Upper lobe of right lung (tissue), 1 donor: ENCODE measurements at regions not wholly inside any gene's neighbourhood (a gene's known extent, or its start where the extent isn't known, plus 50 kb on each side); places are given as distances from the start of the nearest gene placed in this dataset.
A peak's percentile ranks its signal among the peaks of the same experiment; 100 is the strongest.
"Not testable (repeated sequence)": the region's sequence is repeated elsewhere in the genome, so short reads cannot be mapped to it uniquely, and the experiment has no call there.

Source experiments
- ATAC-seq: fragments of 200-7000 bp; cut with Tn5 transposase; one replicate; pipeline ENCODE4 v1.9.1; 2020; ENCODE audit warnings: mild to moderate bottlenecking, moderate library complexity
- DNase-seq: peaks from one replicate; pipeline ENCODE4 v3.0.0-alpha.2; 2020
- H3K27ac ChIP-seq: fragments of 200-600 bp; one replicate; pipeline ENCODE4 v1.8.0; 2022
- H3K27me3 ChIP-seq: fragments of 200-600 bp; one replicate; pipeline ENCODE4 v1.8.0; 2022; ENCODE audit warnings: mild to moderate bottlenecking
- H3K36me3 ChIP-seq: fragments of 200-600 bp; one replicate; pipeline ENCODE4 v1.8.0; 2022
- H3K4me1 ChIP-seq: fragments of 200-600 bp; one replicate; pipeline ENCODE4 v1.8.0; 2022
- H3K4me3 ChIP-seq: fragments of 200-600 bp; one replicate; pipeline ENCODE4 v1.8.0; 2022; ENCODE audit warnings: mild to moderate bottlenecking
- H3K9me3 ChIP-seq: fragments of 200-600 bp; one replicate; pipeline ENCODE4 v1.8.0; 2022
- CTCF ChIP-seq: fragments of 200-600 bp; IDR thresholded peaks from one replicate; pipeline ENCODE4 v1.8.0; 2022; ENCODE audit warnings: antibody characterized with exemption
- intact Hi-C: fragments of 100-400 bp; cut with DNase I; formaldehyde crosslinking; loops from one replicate; pipeline ENCODE4 v1.11.0; 2022
- donor health status: DM: no; HTN: yes; CAD: no; lungs with severe emphysema.

DNA sequence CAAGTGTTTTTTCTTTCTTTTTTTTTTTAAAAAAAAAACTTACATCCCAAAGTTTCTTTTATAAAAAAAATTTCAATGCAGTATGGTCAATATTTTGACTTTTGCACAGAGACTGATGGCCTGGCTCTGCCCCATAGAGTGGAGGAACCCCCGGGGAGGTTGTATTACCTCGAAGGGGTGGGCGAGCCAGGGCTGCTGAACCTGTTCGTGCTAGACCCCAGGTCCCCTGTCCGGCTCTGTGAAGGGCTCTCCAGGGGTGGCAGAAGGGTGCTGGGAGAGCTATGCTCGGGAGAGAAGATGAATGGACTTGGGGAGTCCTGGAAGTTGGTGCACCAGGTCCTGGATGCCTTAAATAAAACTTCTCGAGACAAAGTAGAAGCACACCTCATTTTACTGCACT lies 446.4 kb upstream of the KLF6 start:
- TF ChIP-seq CTCF, result no peak
- H3K9me3 ChIP-seq, result no peaks in the 10 kb centered on the region
- no peak overlapping the region for H3K4me3 ChIP-seq
- ATAC-seq (no peak), DNase-seq (no peak)
- no peaks in the 10 kb centered on the region for H3K4me1 ChIP-seq
- H3K36me3 ChIP-seq, result no peaks in the 10 kb centered on the region
- intact Hi-C loops, result no loop called here
- H3K27ac ChIP-seq, result no peak overlapping the region
- no peaks in the 10 kb centered on the region for H3K27me3 ChIP-seq

DNA sequence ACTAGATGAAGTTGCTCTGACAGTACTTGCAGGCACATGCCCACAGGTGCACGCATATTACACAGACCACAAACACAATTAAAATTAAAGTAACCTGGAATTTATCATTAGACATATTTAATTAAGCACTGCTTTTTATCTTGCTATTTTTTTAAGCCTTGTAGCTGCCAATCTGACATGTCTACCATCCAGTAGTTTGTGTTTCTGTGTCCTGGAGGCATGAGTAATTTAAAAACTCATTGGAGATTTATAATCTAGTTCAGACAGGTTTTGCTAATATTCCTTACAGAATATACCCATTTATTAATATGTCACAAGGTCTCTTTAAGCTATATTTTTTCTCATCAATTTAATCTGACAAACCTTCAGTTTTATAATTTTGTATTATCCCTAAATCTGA lies 445.0 kb upstream of the KLF6 start:
- no peaks in the 10 kb centered on the region for H3K36me3 ChIP-seq
- H3K9me3 ChIP-seq, result no peaks in the 10 kb centered on the region
- intact Hi-C loops, result no loop called here
- no peaks in the 10 kb centered on the region for H3K4me1 ChIP-seq
- no peak for TF ChIP-seq CTCF
- no peaks in the 10 kb centered on the region for H3K27me3 ChIP-seq
- no peak for ATAC-seq
- no peak overlapping the region for H3K27ac ChIP-seq
- DNase-seq, result no peak
- no peak overlapping the region for H3K4me3 ChIP-seq

GRCh38 chr10:4229106-4229505 lies 444.1 kb upstream of the KLF6 start:
- H3K4me3 ChIP-seq, result no peak overlapping the region
- no peaks in the 10 kb centered on the region for H3K27me3 ChIP-seq
- no peaks in the 10 kb centered on the region for H3K9me3 ChIP-seq
- no peak for DNase-seq
- TF ChIP-seq CTCF, result no peak
- H3K36me3 ChIP-seq, result no peaks in the 10 kb centered on the region
- H3K27ac ChIP-seq, result no peak overlapping the region
- intact Hi-C loops, result no loop called here
- H3K4me1 ChIP-seq, result no peaks in the 10 kb centered on the region
- ATAC-seq, result peak; percentile 36

GRCh38 chr10:4227586-4227985 lies 442.6 kb upstream of the KLF6 start:
- no peak for TF ChIP-seq CTCF
- no peaks in the 10 kb centered on the region for H3K36me3 ChIP-seq
- DNase-seq (no peak), ATAC-seq (no peak)
- intact Hi-C loops, result no loop called here
- H3K27me3 ChIP-seq, result no peaks in the 10 kb centered on the region
- no peak overlapping the region for H3K4me3 ChIP-seq
- H3K4me1 ChIP-seq, result no peaks in the 10 kb centered on the region
- H3K27ac ChIP-seq, result no peak overlapping the region
- H3K9me3 ChIP-seq, result no peaks in the 10 kb centered on the region

DNA sequence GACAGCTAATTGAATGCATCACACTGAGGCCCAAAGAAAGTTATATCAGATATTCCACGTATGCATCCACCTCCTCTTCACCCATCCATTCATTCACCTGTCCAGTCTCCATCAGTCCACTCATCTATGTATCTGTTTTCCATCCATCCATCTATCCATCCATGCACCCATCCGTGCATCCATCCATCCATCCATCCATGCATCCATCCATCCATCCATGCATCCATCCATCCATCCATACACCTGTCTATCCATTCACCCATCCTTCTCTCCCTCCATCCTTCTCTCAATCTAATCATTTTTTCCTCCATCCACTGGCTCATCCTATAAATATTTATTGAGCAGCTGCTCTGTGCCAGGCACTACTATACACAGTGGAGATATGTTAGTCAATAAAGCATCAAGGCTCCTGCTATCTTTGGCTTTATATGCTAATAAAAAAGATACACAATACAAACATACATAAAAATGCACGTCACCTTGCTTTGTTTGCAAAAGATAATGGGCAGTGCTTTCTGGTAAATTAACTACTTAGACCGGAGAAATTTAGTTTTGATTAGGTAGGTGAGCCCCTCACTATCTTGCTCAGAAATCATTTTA lies 442.0 kb upstream of the KLF6 start:
- ATAC-seq, result no peak
- Histone ChIP-seq H3K4me3 (no peak overlapping the region), H3K4me1 (no peaks in the 10 kb centered on the region), H3K27ac (no peak overlapping the region), H3K27me3 (no peaks in the 10 kb centered on the region), H3K9me3 (no peaks in the 10 kb centered on the region), H3K36me3 (no peaks in the 10 kb centered on the region)
- no peak for TF ChIP-seq CTCF
- intact Hi-C loops, result no loop called here
- DNase-seq, result no peak

DNA sequence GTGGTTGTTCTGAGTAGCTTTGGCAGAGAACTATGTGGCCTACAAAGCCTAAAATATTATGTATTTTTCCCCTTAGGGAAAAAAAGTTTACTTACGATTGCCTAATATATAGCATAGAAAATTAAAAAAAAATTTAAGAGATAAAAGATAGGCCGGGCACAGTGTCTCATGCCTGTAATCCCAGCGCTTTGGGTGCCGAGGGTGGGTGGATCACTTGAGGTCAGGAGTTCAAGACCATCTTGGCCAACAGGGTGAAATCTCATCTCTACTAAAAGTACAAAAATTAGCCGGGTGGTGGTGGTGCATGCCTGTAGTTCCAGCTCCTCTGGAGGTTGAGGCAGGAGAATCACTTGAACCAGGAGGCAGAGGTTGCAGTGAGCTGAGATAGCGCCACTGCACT lies 439.2 kb upstream of the KLF6 start:
- Histone ChIP-seq H3K4me3 (no peak overlapping the region), H3K4me1 (no peaks in the 10 kb centered on the region), H3K27me3 (no peaks in the 10 kb centered on the region), H3K27ac (no peak overlapping the region), H3K9me3 (no peaks in the 10 kb centered on the region), H3K36me3 (no peaks in the 10 kb centered on the region)
- ATAC-seq (no peak), DNase-seq (no peak)
- no peak for TF ChIP-seq CTCF
- intact Hi-C loops, result no loop called here

GRCh38 chr10:4221310-4221709 lies 436.3 kb upstream of the KLF6 start:
- ATAC-seq, H3K36me3 ChIP-seq, DNase-seq, H3K27me3 ChIP-seq, intact Hi-C loops, H3K27ac ChIP-seq, H3K4me3 ChIP-seq, H3K4me1 ChIP-seq, H3K9me3 ChIP-seq: not testable (repeated sequence)
